Neural cell (in vitro differentiated cells): ENCODE measurements at regions not wholly inside any gene's neighbourhood (a gene's known extent, or its start where the extent isn't known, plus 50 kb on each side); places are given as distances from the start of the nearest gene placed in this dataset.

Experiments used
- EP300 ChIP-seq: fragments of 450-650 bp; conservative IDR thresholded peaks from 2 replicates; pipeline ENCODE4 v1.6.1; 2014; ENCODE audit warnings: antibody characterized with exemption, mild to moderate bottlenecking, moderate library complexity; ENCODE audit not compliant: poor library complexity, severe bottlenecking
- EZH2 ChIP-seq: fragments of 200-600, 300-800 bp; shearing (Covaris generic), sonication (generic); IDR thresholded peaks from 2 replicates; pipeline ENCODE4 v1.6.1; 2014; ENCODE audit warnings: antibody characterized with exemption, low read length, borderline replicate concordance, mild to moderate bottlenecking; ENCODE audit not compliant: insufficient read depth, poor library complexity, severe bottlenecking
- MXI1 ChIP-seq: fragments of 450-650 bp; conservative IDR thresholded peaks from 2 replicates; pipeline ENCODE4 v1.6.1; 2014; ENCODE audit warnings: antibody characterized with exemption, mild to moderate bottlenecking; ENCODE audit not compliant: poor library complexity, severe bottlenecking
- POLR2AphosphoS5 ChIP-seq: IDR thresholded peaks from 2 replicates; pipeline ENCODE4 v1.6.1; 2012
- RAD21 ChIP-seq: fragments of 450-650 bp; conservative IDR thresholded peaks from 2 replicates; pipeline ENCODE4 v1.6.1; 2014; ENCODE audit warnings: antibody characterized with exemption, mild to moderate bottlenecking, moderate library complexity
- REST ChIP-seq: IDR thresholded peaks from 2 replicates; pipeline ENCODE4 v1.6.1; 2012; ENCODE audit warnings: borderline replicate concordance
- SMC3 ChIP-seq: fragments of 450-650 bp; conservative IDR thresholded peaks from 2 replicates; pipeline ENCODE4 v1.6.1; 2014; ENCODE audit warnings: antibody characterized with exemption, mild to moderate bottlenecking, moderate library complexity; ENCODE audit not compliant: poor library complexity
- TF ChIP-seq, protein P1 (sequence below): fragments of 450-650 bp; IDR thresholded peaks from 2 replicates; pipeline ENCODE4 v1.5.1; 2014; ENCODE audit warnings: antibody characterized with exemption, mild to moderate bottlenecking, moderate library complexity; ENCODE audit not compliant: poor library complexity, severe bottlenecking

DNA sequence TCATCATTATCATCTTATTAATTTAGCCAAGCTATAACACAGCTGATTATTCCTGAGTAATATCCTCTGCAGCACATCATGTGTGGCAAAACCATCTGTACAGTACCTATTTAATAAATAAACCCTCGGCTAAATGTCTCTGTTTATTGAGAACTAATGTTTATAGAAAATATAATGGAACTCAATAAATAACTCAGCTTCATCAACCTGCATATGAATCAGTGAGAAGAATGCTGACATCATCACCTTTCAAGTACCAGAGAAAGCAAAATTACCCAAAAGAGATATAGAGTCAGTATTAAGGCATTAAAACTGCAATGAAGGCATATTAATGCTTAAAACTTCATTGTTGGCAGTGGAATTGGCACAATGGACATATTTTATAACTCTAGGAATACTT is 558.3 kb downstream of the PLCL1 start:
- no peak for TF ChIP-seq EP300
- TF ChIP-seq, protein P1, sequence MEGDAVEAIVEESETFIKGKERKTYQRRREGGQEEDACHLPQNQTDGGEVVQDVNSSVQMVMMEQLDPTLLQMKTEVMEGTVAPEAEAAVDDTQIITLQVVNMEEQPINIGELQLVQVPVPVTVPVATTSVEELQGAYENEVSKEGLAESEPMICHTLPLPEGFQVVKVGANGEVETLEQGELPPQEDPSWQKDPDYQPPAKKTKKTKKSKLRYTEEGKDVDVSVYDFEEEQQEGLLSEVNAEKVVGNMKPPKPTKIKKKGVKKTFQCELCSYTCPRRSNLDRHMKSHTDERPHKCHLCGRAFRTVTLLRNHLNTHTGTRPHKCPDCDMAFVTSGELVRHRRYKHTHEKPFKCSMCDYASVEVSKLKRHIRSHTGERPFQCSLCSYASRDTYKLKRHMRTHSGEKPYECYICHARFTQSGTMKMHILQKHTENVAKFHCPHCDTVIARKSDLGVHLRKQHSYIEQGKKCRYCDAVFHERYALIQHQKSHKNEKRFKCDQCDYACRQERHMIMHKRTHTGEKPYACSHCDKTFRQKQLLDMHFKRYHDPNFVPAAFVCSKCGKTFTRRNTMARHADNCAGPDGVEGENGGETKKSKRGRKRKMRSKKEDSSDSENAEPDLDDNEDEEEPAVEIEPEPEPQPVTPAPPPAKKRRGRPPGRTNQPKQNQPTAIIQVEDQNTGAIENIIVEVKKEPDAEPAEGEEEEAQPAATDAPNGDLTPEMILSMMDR = no peak
- TF ChIP-seq MXI1 = no peak
- no peak for TF ChIP-seq REST
- no peak for TF ChIP-seq POLR2AphosphoS5
- TF ChIP-seq EZH2 = no peak
- TF ChIP-seq RAD21 = no peak
- TF ChIP-seq SMC3 = no peak
